PC-9 (cell line): ENCODE measurements at regions not wholly inside any gene's neighbourhood (a gene's known extent, or its start where the extent isn't known, plus 50 kb on each side); places are given as distances from the start of the nearest gene placed in this dataset.

Experiments used
- BruUV-seq: library from RNA; stranded (reverse); fragments of 400-500 nt; replicated peaks from 2 replicates; lab custom pipeline; 2021; lab: Mats Ljungman, UMichigan
- CTCF ChIA-PET: fragments of 300-600 bp; sonication (Branson Sonifier 250); formaldehyde crosslinking; loops from one replicate; lab custom pipeline; 2022; ENCODE audit warnings: antibody characterized with exemption; lab: Charles Lee
- POLR2A ChIA-PET: fragments of 300-600 bp; sonication (Branson Sonifier 250); formaldehyde crosslinking; loops from one replicate; lab custom pipeline; 2022; ENCODE audit warnings: antibody characterized with exemption; ENCODE audit not compliant: unreplicated experiment; lab: Charles Lee
- DNase-seq, 2 experiments: peaks; one replicate each; pipeline versions ENCODE4 v3.0.0 to v3.0.0-alpha.2; 2015 to 2022; ENCODE audit warnings: mixed read lengths in 1 of 2
- H2AFZ ChIP-seq: fragments of 200-600 bp; sonication (generic); 2 replicates; pipeline ENCODE4 v1.8.1; 2017; ENCODE audit warnings: antibody characterized with exemption
- H3F3A ChIP-seq: fragments of 200-600 bp; sonication (generic); 2 replicates; pipeline ENCODE4 v1.8.1; 2017; ENCODE audit warnings: antibody characterized with exemption, mild to moderate bottlenecking, low read depth; ENCODE audit not compliant: insufficient read depth
- H3K27ac ChIP-seq: fragments of 200-600 bp; sonication (generic); 2 replicates; pipeline ENCODE4 v1.6.1; 2016; ENCODE audit warnings: mixed run types
- H3K27me3 ChIP-seq: fragments of 200-600 bp; sonication (generic); 2 replicates; pipeline ENCODE4 v1.6.1; 2016; ENCODE audit warnings: low read depth, mixed run types; ENCODE audit not compliant: insufficient read depth
- H3K36me3 ChIP-seq: fragments of 200-600 bp; sonication (generic); 2 replicates; pipeline ENCODE4 v1.6.1; 2016; ENCODE audit warnings: low read depth, mixed run types
- H3K4me1 ChIP-seq: fragments of 200-600 bp; sonication (generic); replicated peaks from 2 replicates; pipeline ENCODE4 v1.6.1; 2016; ENCODE audit warnings: mixed run types; ENCODE audit not compliant: insufficient read depth
- H3K4me2 ChIP-seq: fragments of 200-600 bp; sonication (generic); 2 replicates; pipeline ENCODE4 v1.6.1; 2017; ENCODE audit warnings: mixed run types
- H3K4me3 ChIP-seq: fragments of 200-600 bp; sonication (generic); 2 replicates; pipeline ENCODE4 v1.6.1; 2016; ENCODE audit warnings: mixed run types
- H3K79me2 ChIP-seq: fragments of 200-600 bp; sonication (generic); 2 replicates; pipeline ENCODE4 v1.6.1; 2017; ENCODE audit warnings: low read depth, mixed run types
- H3K9me2 ChIP-seq: fragments of 200-600 bp; sonication (generic); 2 replicates; pipeline ENCODE4 v1.8.1; 2017; ENCODE audit warnings: mild to moderate bottlenecking; ENCODE audit not compliant: insufficient read depth
- H3K9me3 ChIP-seq: fragments of 200-600 bp; sonication (generic); 2 replicates; pipeline ENCODE4 v1.8.1; 2016; ENCODE audit warnings: low read depth; ENCODE audit not compliant: insufficient read depth
- H4K20me1 ChIP-seq: fragments of 200-600 bp; sonication (generic); 2 replicates; pipeline ENCODE4 v1.8.1; 2017; ENCODE audit not compliant: insufficient read depth
- EZH2 ChIP-seq: fragments of 200-600 bp; sonication (generic); IDR thresholded peaks from 2 replicates; pipeline ENCODE4 v1.8.0; 2017; ENCODE audit warnings: antibody characterized with exemption, low read depth
- intact Hi-C: fragments of 100-400 bp; cut with micrococcal nuclease; formaldehyde crosslinking; loops from one replicate; pipeline ENCODE4 v1.10.0; 2022; ENCODE audit not compliant: unreplicated experiment
- TF ChIP-seq, protein P1 (sequence below): fragments of 200-600 bp; sonication (generic); conservative IDR thresholded peaks from 2 replicates; pipeline ENCODE4 v1.6.1; 2017; ENCODE audit warnings: mixed run types, antibody characterized with exemption, mild to moderate bottlenecking, moderate library complexity

DNA sequence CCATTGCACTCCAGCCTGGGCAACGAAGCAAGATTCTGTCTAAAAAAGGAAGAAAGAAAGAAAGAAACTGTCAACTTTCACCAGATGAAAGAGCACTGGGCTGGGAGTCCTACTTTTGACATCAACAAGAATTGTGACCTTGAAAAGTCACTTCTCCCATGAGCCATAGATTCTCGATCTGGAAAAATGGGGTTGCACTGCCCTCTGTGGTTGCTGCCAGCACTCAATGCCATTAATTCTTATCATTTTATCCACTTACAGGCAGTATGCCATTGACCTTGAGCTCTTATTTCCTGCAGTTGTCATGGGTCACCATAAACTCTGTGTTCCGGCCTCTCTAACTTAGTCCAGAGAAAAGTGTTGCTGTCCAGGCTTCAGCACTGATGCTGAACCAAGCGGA is 137.2 kb downstream of the NOC3L start:
- Histone ChIP-seq H4K20me1 (no peaks in the 10 kb centered on the region), H3K79me2 (no peaks in the 10 kb centered on the region), H2AFZ (no peak overlapping the region), H3K27ac (no peak overlapping the region), H3K9me2 (no peaks in the 10 kb centered on the region), H3K27me3 (no peaks in the 10 kb centered on the region), H3K4me1 (no peaks in the 10 kb centered on the region), H3K36me3 (no peaks in the 10 kb centered on the region), H3K4me2 (no peak overlapping the region), H3K4me3 (no peak overlapping the region), H3F3A (no peaks in the 10 kb centered on the region), H3K9me3 (no peaks in the 10 kb centered on the region)
- no TSS peak for BruUV-seq
- POLR2A ChIA-PET: no interaction called here
- TF ChIP-seq, protein P1, sequence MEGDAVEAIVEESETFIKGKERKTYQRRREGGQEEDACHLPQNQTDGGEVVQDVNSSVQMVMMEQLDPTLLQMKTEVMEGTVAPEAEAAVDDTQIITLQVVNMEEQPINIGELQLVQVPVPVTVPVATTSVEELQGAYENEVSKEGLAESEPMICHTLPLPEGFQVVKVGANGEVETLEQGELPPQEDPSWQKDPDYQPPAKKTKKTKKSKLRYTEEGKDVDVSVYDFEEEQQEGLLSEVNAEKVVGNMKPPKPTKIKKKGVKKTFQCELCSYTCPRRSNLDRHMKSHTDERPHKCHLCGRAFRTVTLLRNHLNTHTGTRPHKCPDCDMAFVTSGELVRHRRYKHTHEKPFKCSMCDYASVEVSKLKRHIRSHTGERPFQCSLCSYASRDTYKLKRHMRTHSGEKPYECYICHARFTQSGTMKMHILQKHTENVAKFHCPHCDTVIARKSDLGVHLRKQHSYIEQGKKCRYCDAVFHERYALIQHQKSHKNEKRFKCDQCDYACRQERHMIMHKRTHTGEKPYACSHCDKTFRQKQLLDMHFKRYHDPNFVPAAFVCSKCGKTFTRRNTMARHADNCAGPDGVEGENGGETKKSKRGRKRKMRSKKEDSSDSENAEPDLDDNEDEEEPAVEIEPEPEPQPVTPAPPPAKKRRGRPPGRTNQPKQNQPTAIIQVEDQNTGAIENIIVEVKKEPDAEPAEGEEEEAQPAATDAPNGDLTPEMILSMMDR: 0 out of 2 replicates have a peak, but pooled peaks have one; percentile 15
- no peak for TF ChIP-seq EZH2
- CTCF ChIA-PET: interaction anchor here (0.9 kb wide), 1 partner anchor 309 kb away, joined by 3 read pairs; no protein-coding TSS in a partner anchor
- no peak for DNase-seq
- intact Hi-C loops: no loop called here

DNA sequence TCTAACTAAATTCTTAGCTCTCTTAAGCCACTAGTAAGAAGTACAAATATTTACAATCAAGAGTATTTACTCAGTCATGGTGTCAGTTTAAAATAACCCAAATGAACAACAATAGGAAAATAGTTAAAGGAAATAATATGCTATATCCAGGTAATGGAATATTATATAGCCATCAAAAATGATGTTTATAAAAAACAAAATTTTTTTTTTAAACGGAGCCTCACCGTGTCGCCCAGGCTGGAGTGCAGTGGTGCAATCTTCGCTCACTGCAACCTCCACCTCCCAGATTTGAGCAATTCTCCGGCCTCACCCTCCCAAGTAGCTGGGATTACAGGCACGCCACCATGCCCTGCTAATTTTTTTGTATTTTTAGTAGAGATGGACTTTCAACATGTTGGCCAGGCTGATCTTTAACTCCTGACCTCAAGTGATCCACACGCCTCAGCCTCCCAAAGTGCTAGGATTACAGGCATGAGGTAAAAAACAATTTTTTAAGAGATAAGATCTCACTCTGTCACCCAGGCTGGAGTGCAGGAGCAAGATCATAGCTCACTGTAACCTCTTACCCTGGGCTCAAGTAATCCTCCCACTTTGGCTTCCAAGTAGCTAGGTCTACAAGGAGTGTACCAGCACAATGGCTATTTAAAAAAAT is 132.5 kb downstream of the NOC3L start:
- H3K36me3 ChIP-seq: no peaks in the 10 kb centered on the region
- no peaks in the 10 kb centered on the region for H3K4me1 ChIP-seq
- POLR2A ChIA-PET: no interaction called here
- no peak overlapping the region for H3K27ac ChIP-seq
- H3K79me2 ChIP-seq: no peaks in the 10 kb centered on the region
- H3K9me2 ChIP-seq: no peaks in the 10 kb centered on the region
- no peak overlapping the region for H3K4me2 ChIP-seq
- DNase-seq: no peak
- H2AFZ ChIP-seq: no peak overlapping the region
- BruUV-seq: no TSS peak
- no peaks in the 10 kb centered on the region for H3K27me3 ChIP-seq
- H4K20me1 ChIP-seq: no peaks in the 10 kb centered on the region
- intact Hi-C loops: loop anchor here (10.0 kb wide), 1 partner anchor 315 kb away; no protein-coding TSS in a partner anchor
- no peak overlapping the region for H3K4me3 ChIP-seq
- no peak for TF ChIP-seq EZH2
- TF ChIP-seq, protein P1: no peak
- CTCF ChIA-PET: no interaction called here
- H3K9me3 ChIP-seq: no peaks in the 10 kb centered on the region
- no peaks in the 10 kb centered on the region for H3F3A ChIP-seq

- no peaks in the 10 kb centered on the region for H4K20me1 ChIP-seq
- intact Hi-C loops: loop anchor here (10.0 kb wide), 1 partner anchor 318 kb away; no protein-coding TSS in a partner anchor
- H3K4me3 ChIP-seq: no peak overlapping the region
- TF ChIP-seq, protein P1: no peak
- TF ChIP-seq EZH2: no peak
- no peaks in the 10 kb centered on the region for H3K9me3 ChIP-seq
- POLR2A ChIA-PET: no interaction called here
- DNase-seq: no peak
- CTCF ChIA-PET: no interaction called here
- no peaks in the 10 kb centered on the region for H3K36me3 ChIP-seq
- H3K4me2 ChIP-seq: no peak overlapping the region
- H3K27me3 ChIP-seq: no peaks in the 10 kb centered on the region
- H3K9me2 ChIP-seq: no peaks in the 10 kb centered on the region
- H3K79me2 ChIP-seq: no peaks in the 10 kb centered on the region
- H2AFZ ChIP-seq: no peak overlapping the region
- H3K27ac ChIP-seq: no peak overlapping the region
- BruUV-seq: no TSS peak
- H3K4me1 ChIP-seq: no peaks in the 10 kb centered on the region
- H3F3A ChIP-seq: no peaks in the 10 kb centered on the region
Measured at GRCh38 chr10:94232711-94233383, 129.9 kb downstream of the NOC3L start.
